ENCODE measurements at regions not wholly inside any gene's neighbourhood (a gene's known extent, or its start where the extent isn't known, plus 50 kb on each side); places are given as distances from the start of the nearest gene placed in this dataset.

GRCh38 chr1:217354895-217355294 is 276.0 kb downstream of the GPATCH2 start:
- ChIA-PET CTCF (ENCODE audit: unreplicated experiment) (no interaction called here), POLR2A (no interaction called here)
- Histone ChIP-seq H3K4me1 (ENCODE audit: insufficient read depth, low read length, poor library complexity, severe bottlenecking) (no peaks in the 10 kb centered on the region), H3K4me3 (ENCODE audit: low read depth, low read length, poor library complexity, severe bottlenecking) (no peak overlapping the region), H3K9me2 (ENCODE audit: insufficient read depth, low read length) (no peaks in the 10 kb centered on the region), H3K79me2 (ENCODE audit: insufficient read depth, low read depth, low read length) (no peaks in the 10 kb centered on the region), H3K36me3 (ENCODE audit: insufficient read depth, low read length) (no peaks in the 10 kb centered on the region), H3K27ac (ENCODE audit: low read depth, low read length, poor library complexity, severe bottlenecking) (no peak overlapping the region), H4K20me1 (ENCODE audit: insufficient read depth, low read length) (no peaks in the 10 kb centered on the region), H3K4me2 (ENCODE audit: low read length) (no peak overlapping the region), H3K9me3 (ENCODE audit: low read length) (no peaks in the 10 kb centered on the region), H2AFZ (ENCODE audit: low read length) (no peak overlapping the region)
- no TSS peak for BruUV-seq (replicated peaks)
- DNase-seq (ENCODE audit: low spot score): no peak
- no peak for TF ChIP-seq EZH2phosphoT487 (IDR thresholded peaks at IDR 0.05; ENCODE audit: borderline replicate concordance, low read depth, low read length)
- no peak for TF ChIP-seq CTCF (conservative IDR thresholded peaks at IDR 0.05; ENCODE audit: low read length)
- intact Hi-C loops (cut with micrococcal nuclease; ENCODE audit: unreplicated experiment): no loop called here

GRCh38 chr1:217348960-217349664 is 281.8 kb downstream of the GPATCH2 start:
- Histone ChIP-seq H4K20me1 (ENCODE audit: insufficient read depth, low read length) (no peaks in the 10 kb centered on the region), H3K4me3 (ENCODE audit: low read depth, low read length, poor library complexity, severe bottlenecking) (no peak overlapping the region), H3K9me3 (ENCODE audit: low read length) (no peaks in the 10 kb centered on the region), H3K79me2 (ENCODE audit: insufficient read depth, low read depth, low read length) (no peaks in the 10 kb centered on the region), H3K4me2 (ENCODE audit: low read length) (no peak overlapping the region), H3K9me2 (ENCODE audit: insufficient read depth, low read length) (no peaks in the 10 kb centered on the region), H3K36me3 (ENCODE audit: insufficient read depth, low read length) (no peaks in the 10 kb centered on the region), H3K27ac (ENCODE audit: low read depth, low read length, poor library complexity, severe bottlenecking) (no peak overlapping the region), H2AFZ (ENCODE audit: low read length) (no peak overlapping the region), H3K4me1 (ENCODE audit: insufficient read depth, low read length, poor library complexity, severe bottlenecking) (no peaks in the 10 kb centered on the region)
- TF ChIP-seq CTCF (conservative IDR thresholded peaks at IDR 0.05; ENCODE audit: low read length): no peak
- no peak for TF ChIP-seq EZH2phosphoT487 (IDR thresholded peaks at IDR 0.05; ENCODE audit: borderline replicate concordance, low read depth, low read length)
- intact Hi-C loops (cut with micrococcal nuclease; ENCODE audit: unreplicated experiment): no loop called here
- BruUV-seq (replicated peaks): no TSS peak
- ChIA-PET POLR2A (interaction anchor here (1.1 kb wide), 1 partner anchor 26 kb away, joined by 3 read pairs; no protein-coding TSS in a partner anchor), CTCF (ENCODE audit: unreplicated experiment) (no interaction called here)
- DNase-seq (ENCODE audit: low spot score): no peak

GRCh38 chr1:217344712-217345111 is 286.2 kb downstream of the GPATCH2 start:
- DNase-seq (ENCODE audit: low spot score): no peak
- Histone ChIP-seq H3K9me2 (ENCODE audit: insufficient read depth, low read length) (no peaks in the 10 kb centered on the region), H3K36me3 (ENCODE audit: insufficient read depth, low read length) (no peaks in the 10 kb centered on the region), H3K9me3 (ENCODE audit: low read length) (no peaks in the 10 kb centered on the region), H4K20me1 (ENCODE audit: insufficient read depth, low read length) (no peaks in the 10 kb centered on the region), H3K4me3 (ENCODE audit: low read depth, low read length, poor library complexity, severe bottlenecking) (no peak overlapping the region), H3K79me2 (ENCODE audit: insufficient read depth, low read depth, low read length) (no peaks in the 10 kb centered on the region), H2AFZ (ENCODE audit: low read length) (no peak overlapping the region), H3K4me1 (ENCODE audit: insufficient read depth, low read length, poor library complexity, severe bottlenecking) (no peaks in the 10 kb centered on the region), H3K4me2 (ENCODE audit: low read length) (no peak overlapping the region), H3K27ac (ENCODE audit: low read depth, low read length, poor library complexity, severe bottlenecking) (no peak overlapping the region)
- ChIA-PET POLR2A (no interaction called here), CTCF (ENCODE audit: unreplicated experiment) (no interaction called here)
- TF ChIP-seq CTCF (conservative IDR thresholded peaks at IDR 0.05; ENCODE audit: low read length) (no peak), EZH2phosphoT487 (IDR thresholded peaks at IDR 0.05; ENCODE audit: borderline replicate concordance, low read depth, low read length) (no peak)
- no TSS peak for BruUV-seq (replicated peaks)
- intact Hi-C loops (cut with micrococcal nuclease; ENCODE audit: unreplicated experiment): no loop called here

All from OCI-LY7 (cell line).